GM12865 (cell line): ENCODE measurements at regions not wholly inside any gene's neighbourhood (a gene's known extent, or its start where the extent isn't known, plus 50 kb on each side); places are given as distances from the start of the nearest gene placed in this dataset.

Experiments
- DNase-seq: peaks from one replicate; pipeline ENCODE4 v3.0.0; 2010; ENCODE audit warnings: low read depth
- H3K4me3 ChIP-seq: 2 replicates; pipeline ENCODE4 v1.5.1; 2011; ENCODE audit warnings: mild to moderate bottlenecking, low read depth, low read length, control low read depth
- CTCF ChIP-seq: IDR thresholded peaks from 2 replicates; pipeline ENCODE4 v1.5.1; 2011; ENCODE audit warnings: low read length, control low read depth, low read depth, inconsistent platforms; ENCODE audit not compliant: insufficient read depth; ENCODE audit errors: missing control alignments

- no peak overlapping the region for H3K4me3 ChIP-seq
- DNase-seq = no peak
- no peak for TF ChIP-seq CTCF
Observed at GRCh38 chr2:52879561-52879960, 888.0 kb upstream of the CHAC2 start.

- no peak for TF ChIP-seq CTCF
- H3K4me3 ChIP-seq = no peak overlapping the region
- DNase-seq = no peak
Observed at GRCh38 chr2:52877703-52878102, 889.9 kb upstream of the CHAC2 start.

- no peak for TF ChIP-seq CTCF
- no peak overlapping the region for H3K4me3 ChIP-seq
- no peak for DNase-seq
Observed at GRCh38 chr2:52874466-52875106, 893.0 kb upstream of the CHAC2 start.

GRCh38 chr2:52862801-52863200 lies 904.8 kb upstream of the CHAC2 start:
- TF ChIP-seq CTCF = no peak
- DNase-seq = no peak

GRCh38 chr2:52861596-52861995 lies 906.0 kb upstream of the CHAC2 start:
- no peak for DNase-seq
- H3K4me3 ChIP-seq = no peak overlapping the region
- no peak for TF ChIP-seq CTCF

More at GRCh38 chr2:52862801-52863200, 904.8 kb upstream of the CHAC2 start:
- H3K4me3 ChIP-seq = no peak overlapping the region

GRCh38 chr2:52859065-52859464 lies 908.5 kb upstream of the CHAC2 start:
- H3K4me3 ChIP-seq = no peak overlapping the region
- DNase-seq = no peak
- no peak for TF ChIP-seq CTCF

- no peak for DNase-seq
- TF ChIP-seq CTCF = no peak
- H3K4me3 ChIP-seq = no peak overlapping the region
Observed at GRCh38 chr2:52857722-52858121, 909.9 kb upstream of the CHAC2 start.
